Glutamatergic neuron (in vitro differentiated cells): ENCODE measurements at regions not wholly inside any gene's neighbourhood (a gene's known extent, or its start where the extent isn't known, plus 50 kb on each side); places are given as distances from the start of the nearest gene placed in this dataset.
"Not testable (repeated sequence)": the region's sequence is repeated elsewhere in the genome, so short reads cannot be mapped to it uniquely, and the experiment has no call there.

Experiments
- DNase-seq: peaks from one replicate; pipeline ENCODE4 v3.0.0; 2022
- H3K27ac Mint-ChIP-seq: one replicate; pipeline ENCODE4 v1.8.0; 2020; ENCODE audit warnings: mild to moderate bottlenecking, mixed read lengths, inconsistent platforms; ENCODE audit not compliant: unreplicated experiment
- H3K27me3 Mint-ChIP-seq: one replicate; pipeline ENCODE4 v1.8.0; 2020; ENCODE audit warnings: mild to moderate bottlenecking, moderate library complexity, mixed read lengths, inconsistent platforms; ENCODE audit not compliant: unreplicated experiment
- H3K36me3 Mint-ChIP-seq: one replicate; pipeline ENCODE4 v1.8.0; 2020; ENCODE audit warnings: mild to moderate bottlenecking, mixed read lengths, inconsistent platforms; ENCODE audit not compliant: unreplicated experiment
- H3K4me1 Mint-ChIP-seq: one replicate; pipeline ENCODE4 v1.8.0; 2020; ENCODE audit warnings: mild to moderate bottlenecking, low read depth, mixed read lengths, inconsistent platforms; ENCODE audit not compliant: unreplicated experiment
- H3K4me3 Mint-ChIP-seq: one replicate; pipeline ENCODE4 v1.8.0; 2020; ENCODE audit warnings: mild to moderate bottlenecking, mixed read lengths, inconsistent platforms; ENCODE audit not compliant: unreplicated experiment
- H3K9me3 Mint-ChIP-seq: one replicate; pipeline ENCODE4 v1.8.0; 2020; ENCODE audit warnings: mild to moderate bottlenecking, moderate library complexity, mixed read lengths, inconsistent platforms; ENCODE audit not compliant: unreplicated experiment
- TF ChIP-seq, protein P1 (sequence below): fragments of 200-600 bp; sonication (generic); IDR thresholded peaks from one replicate; pipeline ENCODE4 v1.5.0; 2021; ENCODE audit not compliant: partially characterized antibody, unreplicated experiment

DNA sequence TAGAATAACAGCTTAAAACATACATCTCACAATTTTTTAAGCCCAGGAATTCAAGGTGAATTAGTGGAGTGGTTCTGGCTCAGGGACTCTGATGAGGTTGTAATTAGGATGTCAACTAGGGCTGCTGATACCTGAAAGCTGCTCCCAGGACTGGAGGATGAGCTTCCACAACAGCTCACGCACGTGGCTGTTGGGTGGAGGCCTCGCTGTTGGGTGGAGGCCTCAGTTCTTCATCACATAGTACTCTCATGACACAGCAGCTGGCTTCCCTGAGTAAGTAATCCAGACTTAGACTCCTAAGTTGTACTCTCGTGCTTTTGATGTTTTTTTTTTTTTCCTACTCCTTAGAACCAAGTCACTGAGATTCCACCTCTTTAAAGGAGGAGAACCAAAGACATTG is 577.1 kb upstream of the PRR20A start:
- DNase-seq = no peak
- Mint-ChIP-seq H3K4me1 (no peaks in the 10 kb centered on the region), H3K4me3 (no peak overlapping the region)

DNA sequence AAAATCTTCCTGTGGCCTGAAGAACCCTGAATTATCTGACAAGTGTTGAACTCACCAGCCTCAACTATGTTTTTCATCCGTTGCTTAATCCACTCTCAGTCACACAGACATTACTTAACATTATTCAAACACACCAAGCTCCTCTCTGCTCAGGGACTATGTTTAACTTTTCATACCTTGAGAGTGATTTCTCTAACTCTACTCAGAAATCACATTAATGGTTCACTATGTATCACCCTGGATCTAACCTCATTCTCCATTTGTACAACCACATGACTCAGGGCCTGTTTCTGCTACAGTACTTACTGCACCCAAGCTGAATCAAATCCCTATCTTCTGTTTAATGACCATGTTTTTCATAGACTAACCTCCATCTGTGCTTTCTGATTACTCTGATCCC is 553.7 kb upstream of the PRR20A start:
- Mint-ChIP-seq H3K4me1 (no peaks in the 10 kb centered on the region), H3K9me3 (no peaks in the 10 kb centered on the region), H3K27me3 (no peaks in the 10 kb centered on the region), H3K27ac (no peak overlapping the region), H3K36me3 (no peaks in the 10 kb centered on the region), H3K4me3 (no peak overlapping the region)
- TF ChIP-seq, protein P1, sequence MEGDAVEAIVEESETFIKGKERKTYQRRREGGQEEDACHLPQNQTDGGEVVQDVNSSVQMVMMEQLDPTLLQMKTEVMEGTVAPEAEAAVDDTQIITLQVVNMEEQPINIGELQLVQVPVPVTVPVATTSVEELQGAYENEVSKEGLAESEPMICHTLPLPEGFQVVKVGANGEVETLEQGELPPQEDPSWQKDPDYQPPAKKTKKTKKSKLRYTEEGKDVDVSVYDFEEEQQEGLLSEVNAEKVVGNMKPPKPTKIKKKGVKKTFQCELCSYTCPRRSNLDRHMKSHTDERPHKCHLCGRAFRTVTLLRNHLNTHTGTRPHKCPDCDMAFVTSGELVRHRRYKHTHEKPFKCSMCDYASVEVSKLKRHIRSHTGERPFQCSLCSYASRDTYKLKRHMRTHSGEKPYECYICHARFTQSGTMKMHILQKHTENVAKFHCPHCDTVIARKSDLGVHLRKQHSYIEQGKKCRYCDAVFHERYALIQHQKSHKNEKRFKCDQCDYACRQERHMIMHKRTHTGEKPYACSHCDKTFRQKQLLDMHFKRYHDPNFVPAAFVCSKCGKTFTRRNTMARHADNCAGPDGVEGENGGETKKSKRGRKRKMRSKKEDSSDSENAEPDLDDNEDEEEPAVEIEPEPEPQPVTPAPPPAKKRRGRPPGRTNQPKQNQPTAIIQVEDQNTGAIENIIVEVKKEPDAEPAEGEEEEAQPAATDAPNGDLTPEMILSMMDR = no peak
- no peak for DNase-seq

More for the DNA sequence above, 577.1 kb upstream of the PRR20A start:
- no peaks in the 10 kb centered on the region for H3K36me3 Mint-ChIP-seq
- H3K27ac Mint-ChIP-seq = no peak overlapping the region
- H3K27me3 Mint-ChIP-seq = no peaks in the 10 kb centered on the region
- TF ChIP-seq, protein P1 = no peak
- H3K9me3 Mint-ChIP-seq = no peaks in the 10 kb centered on the region

DNA sequence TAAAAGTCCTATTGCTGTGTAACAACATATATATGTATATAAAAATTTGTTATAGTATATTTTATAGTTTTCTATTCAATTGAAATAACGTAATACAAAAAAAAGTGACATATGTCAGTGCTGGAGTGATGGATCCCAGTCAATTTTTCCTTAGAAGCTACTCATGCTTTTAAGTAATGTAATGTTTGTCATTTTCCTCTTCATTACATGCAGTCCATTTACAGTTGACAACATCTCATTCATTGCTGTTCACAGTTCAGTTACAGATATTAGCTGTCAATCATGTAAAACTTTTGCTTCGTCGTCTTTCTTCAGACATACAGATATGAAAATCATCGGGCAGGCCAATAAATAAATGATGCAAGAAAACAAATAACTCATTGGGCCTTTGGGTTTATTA is 525.1 kb upstream of the PRR20A start:
- no peak for DNase-seq
- Mint-ChIP-seq H3K4me1 (peaks cover 4% of the 10 kb centered on the region), H3K4me3 (no peak overlapping the region), H3K36me3 (no peaks in the 10 kb centered on the region), H3K27ac (no peak overlapping the region), H3K9me3 (no peaks in the 10 kb centered on the region), H3K27me3 (no peaks in the 10 kb centered on the region)
- TF ChIP-seq, protein P1 = no peak

DNA sequence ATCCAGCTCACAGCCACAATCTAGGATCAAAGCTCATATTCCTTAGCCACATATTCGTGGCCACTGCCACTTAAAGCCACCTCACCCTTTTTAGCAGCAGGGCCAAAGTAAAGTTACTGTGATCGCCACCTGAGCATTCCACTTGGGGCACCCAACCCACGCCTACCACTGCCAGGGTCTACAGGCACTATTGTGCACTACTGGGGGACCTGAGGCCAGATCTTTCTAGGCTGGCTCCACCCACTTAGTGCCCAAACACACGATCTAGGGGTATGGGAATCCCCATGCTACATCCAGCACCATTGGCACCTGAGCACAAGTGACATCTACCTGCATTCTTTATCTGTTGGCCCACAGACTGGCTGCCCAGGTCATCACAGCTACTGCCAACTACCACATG is 517.9 kb upstream of the PRR20A start:
- H3K4me1 Mint-ChIP-seq = peaks cover 3% of the 10 kb centered on the region
- H3K27me3 Mint-ChIP-seq = no peaks in the 10 kb centered on the region
- no peak for DNase-seq
- H3K9me3 Mint-ChIP-seq = peaks cover 7% of the 10 kb centered on the region
- H3K27ac Mint-ChIP-seq = no peak overlapping the region
- no peak overlapping the region for H3K4me3 Mint-ChIP-seq
- peaks cover 18% of the 10 kb centered on the region for H3K36me3 Mint-ChIP-seq
- TF ChIP-seq, protein P1 = no peak

DNA sequence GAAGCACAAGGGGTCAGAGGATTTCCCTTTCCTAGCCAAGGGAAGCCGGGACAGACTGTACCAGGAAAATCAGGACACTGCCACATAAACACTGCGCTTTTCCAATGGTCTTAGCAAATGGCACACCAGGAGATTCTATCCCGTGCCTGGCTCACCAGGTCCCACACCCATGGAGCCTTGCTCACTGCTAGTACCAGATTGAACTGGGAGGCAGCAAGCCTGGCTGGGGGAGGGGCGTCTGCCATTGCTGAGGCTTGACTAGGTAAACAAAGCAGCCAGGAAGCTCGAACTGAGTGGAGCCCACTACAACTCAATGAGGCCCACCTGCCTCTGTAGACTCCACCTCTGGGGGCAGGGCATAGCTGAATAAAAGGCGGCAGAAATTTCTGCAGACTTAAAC is 511.8 kb upstream of the PRR20A start:
- H3K27ac Mint-ChIP-seq, H3K4me3 Mint-ChIP-seq, H3K9me3 Mint-ChIP-seq, H3K4me1 Mint-ChIP-seq, H3K27me3 Mint-ChIP-seq, DNase-seq: not testable (repeated sequence)
- H3K36me3 Mint-ChIP-seq = peaks cover 41% of the 10 kb centered on the region

DNA sequence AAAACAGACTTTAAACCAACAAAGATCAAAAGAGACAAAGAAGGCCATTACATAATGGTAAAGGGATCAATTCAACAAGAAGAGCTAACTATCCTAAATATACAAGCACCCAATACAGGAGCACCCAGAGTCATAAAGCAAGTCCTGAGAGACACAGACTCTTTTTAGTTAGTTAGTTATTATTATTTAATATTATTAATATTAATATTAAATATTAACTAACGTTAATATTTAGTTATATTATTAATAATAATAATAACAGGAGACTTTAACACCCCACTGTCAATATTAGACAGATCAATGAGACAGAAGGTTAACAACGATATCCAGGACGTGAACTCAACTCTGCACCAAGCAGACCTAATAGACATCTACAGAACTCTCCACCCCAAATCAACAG is 509.7 kb upstream of the PRR20A start:
- H3K9me3 Mint-ChIP-seq, H3K27ac Mint-ChIP-seq, H3K4me1 Mint-ChIP-seq, H3K27me3 Mint-ChIP-seq, H3K4me3 Mint-ChIP-seq, DNase-seq: not testable (repeated sequence)
- H3K36me3 Mint-ChIP-seq = peaks cover 34% of the 10 kb centered on the region
